Right renal pelvis (tissue), 4 donors: ENCODE measurements at regions not wholly inside any gene's neighbourhood (a gene's known extent, or its start where the extent isn't known, plus 50 kb on each side); places are given as distances from the start of the nearest gene placed in this dataset.

ENCODE experiments used
- DNase-seq, 4 donors: peaks; one replicate each; pipeline ENCODE4 v3.0.0-alpha.2; 2013; ENCODE audit warnings: low read depth in 4 of 4, low spot score in 3 of 4, missing footprints in 1 of 4

DNA sequence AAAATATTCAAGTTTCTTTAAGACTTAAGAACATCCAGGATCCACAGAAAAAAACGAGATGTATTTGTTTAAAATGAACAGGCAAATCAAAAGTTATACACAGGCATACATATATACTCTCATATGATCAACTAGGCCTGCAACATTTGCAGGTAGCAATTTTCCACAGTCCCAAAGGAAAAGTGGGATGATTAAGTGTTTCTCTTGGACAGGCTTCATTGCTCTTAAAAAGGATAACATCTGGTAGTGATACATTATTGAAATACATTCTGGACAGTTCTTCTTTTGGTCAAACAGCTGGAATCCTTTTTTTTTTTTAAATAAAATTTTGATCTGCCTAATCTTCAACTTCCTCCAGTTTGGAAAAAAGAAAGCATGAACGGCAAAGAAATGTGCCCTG lies 114.8 kb upstream of the TDRD3 start:
- no peak for DNase-seq

DNA sequence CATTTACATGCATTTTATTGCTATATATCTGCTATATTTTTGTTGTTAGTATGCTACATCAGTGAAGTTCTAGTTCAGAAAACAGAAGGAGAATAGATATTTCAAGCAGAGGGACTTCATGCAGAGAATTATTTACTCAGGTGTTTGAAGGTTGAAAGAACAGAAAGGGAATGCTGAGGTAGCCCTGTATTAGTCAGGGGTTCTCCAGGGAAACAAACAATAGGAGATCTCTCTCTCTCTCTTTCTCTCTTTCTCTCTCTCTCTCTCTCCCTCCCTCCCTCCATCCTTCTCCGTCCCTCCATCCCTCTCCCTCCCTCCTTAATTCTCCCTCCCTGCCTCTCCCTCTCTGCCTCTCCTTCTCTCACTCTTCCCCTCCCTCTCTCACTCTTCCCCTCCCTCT lies 114.3 kb upstream of the TDRD3 start:
- DNase-seq, result no peak

DNA sequence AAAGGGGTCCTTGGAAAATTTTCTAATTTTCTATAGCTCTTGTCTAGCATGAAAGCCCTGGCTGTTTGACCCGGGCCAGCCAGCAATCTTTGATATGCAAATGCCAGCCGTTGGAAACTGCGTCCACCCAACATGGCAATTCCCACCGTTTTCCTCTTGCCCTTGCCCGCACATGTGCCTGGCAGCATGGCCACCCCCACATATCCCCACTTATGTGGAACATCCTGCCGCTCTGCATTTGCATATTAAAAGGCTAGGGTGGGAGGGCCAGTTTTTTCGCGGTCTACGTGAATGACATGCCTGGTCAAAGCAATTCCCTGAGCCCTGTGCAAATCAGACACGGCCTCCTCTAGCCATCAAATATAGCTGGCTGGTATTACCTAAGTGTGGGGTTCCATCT lies 110.3 kb upstream of the TDRD3 start:
- DNase-seq, result no peak

DNA sequence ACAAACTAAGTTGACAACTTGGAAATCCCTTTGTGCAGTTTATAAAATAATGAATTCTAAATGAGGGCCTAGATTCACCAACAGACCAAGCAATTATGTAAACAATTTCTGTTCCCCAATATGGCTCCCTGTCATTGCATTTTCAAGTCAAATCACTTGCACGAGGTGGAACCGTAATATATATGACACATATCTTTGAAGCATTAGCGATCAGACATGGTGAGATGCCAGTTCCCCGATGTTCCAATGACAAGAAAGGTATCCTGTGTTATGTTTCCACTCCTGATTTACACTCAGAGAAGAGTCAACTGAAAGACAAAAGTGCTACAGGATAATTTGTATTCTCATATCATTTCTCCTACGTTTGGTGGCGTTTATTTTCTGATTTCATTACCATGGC lies 108.5 kb upstream of the TDRD3 start:
- DNase-seq, result no peak

- DNase-seq, result no peak
These were observed 93.9 kb upstream of the TDRD3 start for GRCh38 chr13:60303166-60303565.

- DNase-seq, result no peak
These were observed 85.5 kb upstream of the TDRD3 start for GRCh38 chr13:60311527-60311926.

DNA sequence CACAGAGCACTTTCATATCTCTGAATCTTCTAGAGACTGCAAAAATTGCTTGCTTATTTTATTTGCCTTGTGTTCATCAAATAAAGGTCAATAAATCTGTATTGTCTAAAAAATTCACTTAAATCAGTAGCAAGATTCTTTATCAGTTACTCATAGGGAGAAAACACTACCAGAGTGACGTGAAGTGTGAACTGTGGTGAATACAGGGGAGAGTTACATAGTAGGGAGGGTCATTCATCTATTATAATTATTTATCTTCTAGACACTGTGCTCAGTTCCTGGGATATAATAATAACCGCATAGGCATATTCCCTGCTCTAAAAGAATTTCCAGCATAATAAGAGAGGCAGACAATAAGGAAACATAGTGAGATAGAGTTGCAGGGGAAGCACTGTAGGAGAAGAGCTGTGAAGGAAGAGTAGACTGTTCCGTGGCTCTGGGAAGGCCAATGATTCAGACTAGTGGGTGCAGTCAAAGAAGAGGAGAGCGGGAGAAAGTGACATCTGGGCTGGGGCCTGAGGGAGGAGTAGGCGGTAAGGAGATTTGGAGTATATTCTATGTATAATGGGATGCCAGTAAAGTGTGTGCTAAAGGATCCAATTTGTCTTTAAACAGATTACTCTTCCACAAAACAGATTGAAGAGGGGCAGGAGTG lies 84.0 kb upstream of the TDRD3 start:
- DNase-seq, result no peak

GRCh38 chr13:60318186-60318585 lies 78.8 kb upstream of the TDRD3 start:
- no peak for DNase-seq

DNA sequence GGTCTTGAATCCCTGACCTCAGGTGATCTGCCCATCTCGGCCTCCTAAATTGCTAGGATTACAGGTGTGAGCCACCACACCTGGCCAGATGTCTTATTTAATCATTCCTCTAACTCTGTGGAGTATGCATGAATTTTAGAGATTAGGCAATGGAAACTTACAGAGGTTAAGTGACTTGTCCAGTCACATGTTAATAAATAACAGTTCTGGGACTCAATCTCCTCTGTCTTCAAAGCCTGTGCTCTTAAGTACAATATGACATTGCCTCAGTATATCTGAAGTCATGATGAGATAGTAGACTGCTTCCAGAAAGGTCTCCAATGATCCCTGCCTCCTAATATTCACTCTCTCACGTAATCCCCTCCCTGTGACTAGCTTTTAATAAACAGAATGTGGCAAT lies 72.9 kb upstream of the TDRD3 start:
- DNase-seq, result no peak

DNA sequence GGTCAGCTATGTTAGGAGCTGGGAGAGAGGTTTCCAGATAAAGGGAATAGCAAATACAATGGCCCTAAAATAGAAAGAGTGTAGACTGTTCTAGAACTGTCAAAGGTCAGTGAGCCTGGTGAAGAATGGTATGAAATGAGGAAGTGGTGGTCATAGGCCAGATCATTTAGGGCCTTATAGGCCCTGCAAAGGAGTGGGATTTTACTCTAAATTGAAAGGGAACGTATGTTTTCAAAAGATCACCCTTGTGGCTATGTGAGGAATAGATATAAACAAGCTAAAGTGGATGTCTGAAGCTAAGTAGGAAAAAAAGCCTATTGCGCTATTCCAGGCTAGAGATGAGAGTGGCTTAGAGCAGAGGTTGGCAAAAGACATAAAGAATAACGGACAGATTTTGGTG lies 70.7 kb upstream of the TDRD3 start:
- DNase-seq, result no peak

- no peak for DNase-seq
These were observed 69.5 kb upstream of the TDRD3 start for GRCh38 chr13:60327511-60327910.

- no peak for DNase-seq
These were observed 68.9 kb upstream of the TDRD3 start for GRCh38 chr13:60328073-60328472.

DNA sequence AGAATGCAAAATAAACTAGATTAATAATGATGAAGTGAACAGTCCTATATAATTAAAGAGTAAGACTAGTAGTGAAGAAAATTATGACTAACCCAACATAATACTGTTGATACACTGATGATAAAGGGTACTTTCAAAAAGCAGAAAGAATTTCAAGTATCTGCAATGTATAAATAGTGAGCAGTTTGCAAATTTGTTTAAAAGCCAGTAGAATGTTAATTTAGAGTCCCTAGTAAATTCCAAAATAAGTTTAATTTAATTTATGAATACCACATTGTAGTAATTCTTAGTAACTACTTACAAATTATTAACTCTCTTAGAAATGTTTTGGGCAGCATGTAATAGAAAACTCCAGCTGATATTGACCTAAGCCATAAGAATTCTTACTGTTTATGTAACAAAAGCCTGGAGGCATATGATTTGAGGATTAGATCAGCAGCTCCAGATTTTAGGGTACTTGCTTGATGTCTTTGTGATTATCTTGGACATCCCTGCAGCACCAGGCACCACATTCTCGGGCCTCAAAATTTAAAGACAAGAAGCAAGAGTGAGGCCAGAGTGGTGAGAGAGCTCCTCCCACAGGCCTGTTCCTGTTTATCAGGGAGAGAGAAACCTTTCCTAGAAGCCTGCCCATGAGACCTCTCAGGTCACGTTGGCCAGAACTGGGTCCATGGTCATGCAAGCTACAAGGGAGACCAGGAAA lies 67.6 kb upstream of the TDRD3 start:
- no peak for DNase-seq

- no peak for DNase-seq
These were observed 65.6 kb upstream of the TDRD3 start for GRCh38 chr13:60331249-60332012.

GRCh38 chr13:60332682-60333081 lies 64.3 kb upstream of the TDRD3 start:
- no peak for DNase-seq

- no peak for DNase-seq
These were observed 62.7 kb upstream of the TDRD3 start for GRCh38 chr13:60334310-60334709.

DNA sequence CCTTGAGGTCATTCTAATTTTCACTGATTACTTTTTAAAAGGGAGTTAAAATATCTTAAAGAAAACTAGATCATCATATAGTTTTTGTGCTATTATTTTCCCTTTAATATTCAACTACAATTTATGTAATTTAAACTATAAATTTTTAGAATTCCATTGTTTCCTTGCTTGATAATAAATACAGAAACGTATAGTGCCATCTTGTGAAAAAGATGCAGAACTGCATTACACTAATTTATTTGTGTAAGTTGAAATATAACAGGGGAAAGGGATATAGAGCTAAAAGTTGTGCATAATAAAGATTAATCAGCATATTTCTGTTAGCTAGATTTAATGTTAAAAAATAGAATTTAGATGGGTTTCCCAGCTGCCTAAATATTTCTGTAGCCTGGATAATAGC lies 61.5 kb upstream of the TDRD3 start:
- DNase-seq, result no peak

DNA sequence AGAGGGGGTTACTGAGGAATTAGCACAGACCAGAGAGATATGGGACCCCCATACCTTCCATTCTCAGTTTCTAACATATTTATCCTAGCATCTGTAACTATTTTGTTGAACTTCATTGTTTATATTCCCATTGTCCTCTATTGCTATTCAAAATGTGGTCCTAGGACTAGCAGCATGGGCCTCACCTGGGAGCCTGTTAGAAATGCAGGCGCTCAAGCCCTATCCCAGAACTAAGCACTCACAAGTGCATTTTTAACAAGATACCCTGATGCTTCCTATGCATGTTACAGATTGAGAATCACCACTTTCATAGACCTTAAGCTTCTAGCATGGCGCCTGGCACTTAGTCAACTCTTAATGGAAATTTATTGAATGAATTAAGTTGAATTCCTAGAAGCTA lies 58.3 kb upstream of the TDRD3 start:
- DNase-seq, result no peak

DNA sequence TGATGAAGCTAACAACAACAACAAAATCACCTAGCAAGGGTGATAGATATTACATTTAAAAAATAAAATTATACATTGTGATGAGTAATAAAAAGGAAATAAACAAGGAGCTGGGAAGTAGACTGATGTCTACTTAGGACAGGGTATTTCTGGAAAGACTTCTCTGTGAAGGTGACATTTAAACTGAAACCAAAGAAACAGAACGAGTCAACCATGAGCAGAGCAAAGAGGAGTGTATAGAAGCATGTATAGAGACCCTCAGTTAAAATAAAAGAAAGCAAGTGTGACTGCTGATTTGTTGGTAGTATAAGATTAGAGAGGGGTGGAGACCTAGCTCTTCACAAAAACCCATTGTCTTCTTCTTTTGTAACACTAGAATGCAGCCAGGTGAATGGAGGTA lies 53.0 kb upstream of the TDRD3 start:
- no peak for DNase-seq

- DNase-seq, result no peak
These were observed 49.8 kb upstream of the TDRD3 start for GRCh38 chr13:60347174-60347573.
